Upper lobe of left lung (tissue), 4 donors: ENCODE measurements at regions not wholly inside any gene's neighbourhood (a gene's known extent, or its start where the extent isn't known, plus 50 kb on each side); places are given as distances from the start of the nearest gene placed in this dataset.

Experiments
- CTCF ChIP-seq, 6 experiments: fragments of 450-650 bp in 4 of 6; fragments of 200-600 bp in 2 of 6; sonication (generic) in 2 of 6; IDR thresholded peaks; one replicate each; pipeline ENCODE4 v1.5.1; 2016 to 2019; ENCODE audit warnings: antibody characterized with exemption in 6 of 6
- EP300 ChIP-seq, 4 donors: sonication (generic); formaldehyde crosslinking; IDR thresholded peaks; one replicate each; pipeline ENCODE4 v1.5.1; 2017; ENCODE audit warnings: antibody characterized with exemption in 4 of 4, control low read depth in 2 of 4
- POLR2A ChIP-seq, 4 donors: fragments of 450-650 bp; IDR thresholded peaks; one replicate each; pipeline ENCODE4 v1.5.1; 2016 to 2017; ENCODE audit warnings: antibody characterized with exemption in 4 of 4, mild to moderate bottlenecking in 2 of 4

DNA sequence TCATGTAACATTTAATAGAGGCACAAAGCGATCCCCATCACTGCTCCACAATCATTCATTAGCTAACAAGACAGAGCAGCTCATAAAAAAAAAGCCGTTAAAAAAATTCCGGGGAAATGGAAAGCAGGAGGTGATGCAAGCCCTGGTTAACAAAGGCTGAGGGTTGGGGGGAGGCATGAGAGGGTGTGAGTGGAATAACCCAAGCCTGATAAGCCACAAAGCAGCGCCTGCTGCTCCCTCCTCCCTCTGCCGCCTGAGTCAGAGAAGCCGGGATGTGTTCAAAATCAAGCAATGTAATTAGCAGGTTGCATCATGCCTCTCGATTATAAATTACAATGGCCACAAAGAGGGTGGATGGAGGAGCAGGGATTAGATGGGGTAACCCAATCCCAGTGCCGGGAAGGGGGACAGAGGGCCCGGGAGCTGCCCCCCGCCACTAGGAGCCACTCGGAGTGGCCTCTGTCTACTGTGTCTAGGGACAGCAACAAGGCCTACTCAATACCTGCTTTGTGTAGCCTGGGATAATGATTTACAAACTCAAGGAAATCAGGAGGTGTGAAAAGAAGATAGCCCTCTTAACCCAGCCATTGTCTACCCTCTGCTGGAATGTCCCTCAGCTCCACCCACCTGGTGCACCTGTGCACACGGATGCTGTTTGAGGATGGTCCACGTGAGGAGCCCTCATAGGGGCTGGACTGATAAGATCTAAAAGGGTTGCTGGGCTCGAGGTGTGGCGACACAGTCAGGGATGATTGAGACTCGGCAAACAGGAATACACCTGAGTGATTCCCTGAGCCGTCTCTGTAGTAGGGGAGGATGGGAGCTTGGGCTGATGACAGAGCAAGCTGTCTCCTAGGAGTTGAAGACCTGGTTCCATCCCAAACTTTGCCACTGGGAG, 156.9 kb downstream of the VEGFA start:
- no peak for TF ChIP-seq EP300 (IDR thresholded peaks at IDR 0.05)
- TF ChIP-seq CTCF (IDR thresholded peaks at IDR 0.05): no peak
- TF ChIP-seq POLR2A (IDR thresholded peaks at IDR 0.05): no peak
